Testis (tissue), 2 donors: ENCODE measurements at regions not wholly inside any gene's neighbourhood (a gene's known extent, or its start where the extent isn't known, plus 50 kb on each side); places are given as distances from the start of the nearest gene placed in this dataset.
"Not testable (repeated sequence)": the region's sequence is repeated elsewhere in the genome, so short reads cannot be mapped to it uniquely, and the experiment has no call there.

ENCODE experiments used
- DNase-seq: peaks from one replicate; pipeline ENCODE4 v3.0.0-alpha.2; 2019
- H3K27ac ChIP-seq, 2 donors: fragments of 200-600 bp; sonication (generic); one replicate each; pipeline ENCODE4 v1.5.1; 2019
- H3K27me3 ChIP-seq: fragments of 200-600 bp; sonication (generic); one replicate; pipeline ENCODE4 v1.5.1; 2019
- H3K36me3 ChIP-seq: fragments of 200-600 bp; sonication (generic); one replicate; pipeline ENCODE4 v1.5.1; 2017; ENCODE audit warnings: low read depth; ENCODE audit errors: missing control alignments
- H3K4me1 ChIP-seq: fragments of 200-600 bp; sonication (generic); one replicate; pipeline ENCODE4 v1.5.1; 2019
- H3K4me3 ChIP-seq, 2 donors: fragments of 200-600 bp; sonication (generic); one replicate each; pipeline ENCODE4 v1.5.1; 2017 to 2019
- H3K9me3 ChIP-seq: fragments of 200-600 bp; sonication (generic); one replicate; pipeline ENCODE4 v1.5.1; 2017
- POLR2A ChIP-seq: fragments of 450-650 bp; IDR thresholded peaks from one replicate; pipeline ENCODE4 v1.6.1; 2017; ENCODE audit warnings: antibody characterized with exemption, mild to moderate bottlenecking, moderate library complexity
- WGBS, 2 donors: methylation state at CpG; one replicate each; pipeline ENCODE4 v1.1.5; 2018; 5-methylcytosine and 5-hydroxymethylcytosine counted together
- intact Hi-C: fragments of 100-400 bp; cut with DNase I; formaldehyde crosslinking; loops from one replicate; pipeline ENCODE4 v1.15.1; 2023; ENCODE audit warnings: low total_unique reads
- TF ChIP-seq, protein P1 (sequence below), 3 experiments: fragments of 450-650 bp in 2 of 3; fragments of 200-600 bp in 1 of 3; sonication (generic) in 1 of 3; IDR thresholded peaks; one replicate each; pipeline ENCODE4 v1.5.1; 2016 to 2019; ENCODE audit warnings: antibody characterized with exemption in 3 of 3, mild to moderate bottlenecking in 2 of 3, moderate library complexity in 1 of 3

DNA sequence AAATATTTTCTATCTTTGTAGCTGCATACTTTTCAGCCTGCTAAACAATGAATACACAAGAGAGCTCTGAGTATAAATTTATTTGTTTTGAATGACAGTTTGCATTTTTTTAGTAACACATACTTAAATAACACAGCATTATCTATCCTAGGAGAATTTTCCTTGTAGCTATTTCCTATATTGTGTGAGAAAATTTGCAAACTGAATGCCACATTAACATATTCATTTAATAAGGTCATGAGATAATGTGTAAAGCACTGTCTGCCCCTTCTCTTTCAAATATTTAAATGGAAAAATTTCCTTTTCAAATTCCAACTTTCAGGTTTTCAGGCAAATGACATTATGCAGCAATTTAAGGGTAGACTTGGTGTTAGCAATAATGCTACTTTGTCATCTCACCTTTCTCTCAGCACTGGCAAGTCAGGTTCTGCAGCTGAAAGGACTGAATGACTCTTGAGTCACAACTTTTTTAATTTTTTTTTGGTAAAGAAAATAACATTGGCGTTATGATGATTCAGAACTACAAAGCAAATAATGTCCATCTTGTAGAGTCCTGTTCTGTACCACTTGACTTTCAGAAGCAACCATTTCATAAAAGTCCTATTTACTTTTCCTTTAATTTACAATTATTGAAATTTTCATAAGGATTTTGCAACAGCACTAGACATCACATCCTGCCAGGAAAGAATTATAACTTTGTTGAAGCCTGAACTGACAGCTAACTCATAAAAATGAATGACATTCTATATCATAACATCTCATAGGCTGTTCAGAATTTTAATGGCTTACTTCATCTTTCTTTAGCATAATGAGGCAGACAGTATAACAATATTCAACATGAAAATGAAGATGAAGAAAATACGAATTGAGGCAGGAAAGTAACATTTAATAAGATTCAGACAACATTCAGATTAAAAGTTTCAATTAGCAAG, 681.6 kb upstream of the SEMA6D start:
- Histone ChIP-seq H3K27me3 (no peaks in the 10 kb centered on the region), H3K27ac (no peak overlapping the region), H3K36me3 (no peaks in the 10 kb centered on the region), H3K9me3 (no peaks in the 10 kb centered on the region), H3K4me3 (no peak overlapping the region), H3K4me1 (no peaks in the 10 kb centered on the region)
- no peak for DNase-seq
- 61 to 71% methylated on average over 2 of the region's 2 CpGs for WGBS, 2 donors
- TF ChIP-seq POLR2A, result no peak
- TF ChIP-seq, protein P1, sequence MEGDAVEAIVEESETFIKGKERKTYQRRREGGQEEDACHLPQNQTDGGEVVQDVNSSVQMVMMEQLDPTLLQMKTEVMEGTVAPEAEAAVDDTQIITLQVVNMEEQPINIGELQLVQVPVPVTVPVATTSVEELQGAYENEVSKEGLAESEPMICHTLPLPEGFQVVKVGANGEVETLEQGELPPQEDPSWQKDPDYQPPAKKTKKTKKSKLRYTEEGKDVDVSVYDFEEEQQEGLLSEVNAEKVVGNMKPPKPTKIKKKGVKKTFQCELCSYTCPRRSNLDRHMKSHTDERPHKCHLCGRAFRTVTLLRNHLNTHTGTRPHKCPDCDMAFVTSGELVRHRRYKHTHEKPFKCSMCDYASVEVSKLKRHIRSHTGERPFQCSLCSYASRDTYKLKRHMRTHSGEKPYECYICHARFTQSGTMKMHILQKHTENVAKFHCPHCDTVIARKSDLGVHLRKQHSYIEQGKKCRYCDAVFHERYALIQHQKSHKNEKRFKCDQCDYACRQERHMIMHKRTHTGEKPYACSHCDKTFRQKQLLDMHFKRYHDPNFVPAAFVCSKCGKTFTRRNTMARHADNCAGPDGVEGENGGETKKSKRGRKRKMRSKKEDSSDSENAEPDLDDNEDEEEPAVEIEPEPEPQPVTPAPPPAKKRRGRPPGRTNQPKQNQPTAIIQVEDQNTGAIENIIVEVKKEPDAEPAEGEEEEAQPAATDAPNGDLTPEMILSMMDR (IDR thresholded peaks at IDR 0.05), result no peak
- intact Hi-C loops, result no loop called here

DNA sequence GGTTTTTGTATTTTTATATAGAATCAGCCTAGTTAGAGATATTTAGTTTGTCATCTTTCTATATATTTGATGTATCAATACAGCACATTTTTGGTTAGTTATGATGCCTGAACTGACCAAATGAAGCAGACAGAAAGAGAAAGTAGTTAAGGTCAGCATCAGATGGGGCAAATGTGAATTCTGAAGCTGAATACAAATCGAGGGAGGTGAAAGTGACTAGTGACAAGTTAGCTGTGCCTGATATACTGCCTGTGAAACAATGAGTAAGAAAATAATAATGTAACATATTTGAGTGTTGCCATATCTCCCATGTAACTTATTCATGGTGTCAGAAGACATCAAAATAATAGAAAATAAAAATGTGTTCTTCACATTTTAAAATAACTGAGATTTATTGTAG, 680.3 kb upstream of the SEMA6D start:
- DNase-seq, result no peak
- intact Hi-C loops, result no loop called here
- no peaks in the 10 kb centered on the region for H3K4me1 ChIP-seq
- H3K27ac ChIP-seq, result no peak overlapping the region
- no peaks in the 10 kb centered on the region for H3K36me3 ChIP-seq
- H3K4me3 ChIP-seq, result no peak overlapping the region
- TF ChIP-seq, protein P1 (IDR thresholded peaks at IDR 0.05), result no peak
- no peak for TF ChIP-seq POLR2A
- H3K27me3 ChIP-seq, result no peaks in the 10 kb centered on the region
- no peaks in the 10 kb centered on the region for H3K9me3 ChIP-seq
- WGBS, 2 donors, result 22 to 37% methylated on average over 1 of the region's 1 CpG

DNA sequence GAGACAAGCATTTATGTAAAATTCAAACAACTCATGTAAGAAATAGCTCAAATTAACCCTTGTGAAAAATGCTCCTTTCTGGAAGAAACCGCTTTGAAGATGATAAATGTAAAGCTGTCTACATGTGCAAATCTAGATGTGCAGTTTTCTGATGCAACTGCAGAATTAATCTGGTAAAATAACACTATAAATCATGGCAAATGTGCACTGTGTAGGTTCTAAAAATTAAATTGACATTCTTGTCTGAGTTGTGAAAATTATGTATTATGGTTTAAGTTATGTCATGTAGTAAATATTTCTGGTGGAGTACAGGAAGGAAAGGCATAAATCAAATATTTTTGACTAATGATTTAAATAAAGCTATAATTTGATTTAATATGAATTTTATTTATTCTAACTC, 678.1 kb upstream of the SEMA6D start:
- no peaks in the 10 kb centered on the region for H3K27me3 ChIP-seq
- H3K27ac ChIP-seq, result no peak overlapping the region
- H3K4me1 ChIP-seq, result no peaks in the 10 kb centered on the region
- TF ChIP-seq POLR2A, result no peak
- TF ChIP-seq, protein P1 (IDR thresholded peaks at IDR 0.05), result no peak
- no peaks in the 10 kb centered on the region for H3K9me3 ChIP-seq
- no peak for DNase-seq
- H3K36me3 ChIP-seq, result no peaks in the 10 kb centered on the region
- 82 to 85% methylated on average over 1 of the region's 1 CpG for WGBS, 2 donors
- intact Hi-C loops, result no loop called here
- H3K4me3 ChIP-seq, result no peak overlapping the region

DNA sequence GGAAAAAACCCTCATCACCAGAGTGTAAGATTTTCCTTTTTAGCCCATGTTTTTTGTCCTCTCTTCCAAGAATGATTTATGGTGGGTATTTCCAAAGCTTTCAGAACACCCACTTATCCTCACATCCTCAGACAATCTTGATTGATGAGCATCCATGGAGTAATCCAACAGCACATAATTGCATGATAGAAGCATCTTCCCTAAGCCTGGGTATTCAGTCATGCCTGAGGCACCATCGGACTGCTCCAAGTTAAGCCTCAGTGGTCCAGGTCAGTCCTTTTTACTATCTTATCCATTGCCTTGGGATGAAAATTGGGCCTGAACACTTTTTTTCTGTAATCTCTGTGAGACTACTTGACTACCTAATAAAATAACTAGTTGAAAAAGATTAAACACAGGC, 676.0 kb upstream of the SEMA6D start:
- DNase-seq, result no peak
- intact Hi-C loops, result no loop called here
- TF ChIP-seq, protein P1 (IDR thresholded peaks at IDR 0.05), result no peak
- TF ChIP-seq POLR2A, result no peak
- no peaks in the 10 kb centered on the region for H3K27me3 ChIP-seq
- no peaks in the 10 kb centered on the region for H3K9me3 ChIP-seq
- WGBS, 2 donors, result 86 to 88% methylated on average over 1 of the region's 1 CpG
- H3K4me1 ChIP-seq, result no peaks in the 10 kb centered on the region
- H3K27ac ChIP-seq, result no peak overlapping the region
- no peaks in the 10 kb centered on the region for H3K36me3 ChIP-seq
- H3K4me3 ChIP-seq, result no peak overlapping the region

DNA sequence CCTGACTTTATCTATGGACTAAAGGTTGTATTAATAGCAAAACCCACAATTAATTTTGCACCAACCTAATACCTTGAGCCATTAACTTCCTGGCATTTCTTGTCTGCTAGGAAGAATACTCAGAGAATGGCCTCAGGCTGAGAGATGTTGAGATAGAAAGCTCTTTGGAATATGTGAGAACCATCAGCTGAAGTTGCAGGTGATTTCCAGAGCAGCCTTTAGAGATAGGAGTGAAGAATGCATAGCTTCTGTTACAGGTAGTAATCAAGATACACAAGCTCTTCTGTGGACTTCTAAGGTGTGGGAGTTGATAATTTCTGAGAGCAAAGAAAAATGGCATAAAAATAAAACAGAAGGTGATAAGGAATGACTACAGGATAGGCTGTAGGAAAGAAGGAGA, 669.3 kb upstream of the SEMA6D start:
- H3K4me3 ChIP-seq, H3K4me1 ChIP-seq, H3K36me3 ChIP-seq, DNase-seq, H3K9me3 ChIP-seq, H3K27me3 ChIP-seq, H3K27ac ChIP-seq, intact Hi-C loops: not testable (repeated sequence)
